ENCODE measurements at regions not wholly inside any gene's neighbourhood (a gene's known extent, or its start where the extent isn't known, plus 50 kb on each side); places are given as distances from the start of the nearest gene placed in this dataset.

GRCh38 chr18:27619906-27620305, 434.8 kb upstream of the CHST9 start:
- DNase-seq: no peak

DNA sequence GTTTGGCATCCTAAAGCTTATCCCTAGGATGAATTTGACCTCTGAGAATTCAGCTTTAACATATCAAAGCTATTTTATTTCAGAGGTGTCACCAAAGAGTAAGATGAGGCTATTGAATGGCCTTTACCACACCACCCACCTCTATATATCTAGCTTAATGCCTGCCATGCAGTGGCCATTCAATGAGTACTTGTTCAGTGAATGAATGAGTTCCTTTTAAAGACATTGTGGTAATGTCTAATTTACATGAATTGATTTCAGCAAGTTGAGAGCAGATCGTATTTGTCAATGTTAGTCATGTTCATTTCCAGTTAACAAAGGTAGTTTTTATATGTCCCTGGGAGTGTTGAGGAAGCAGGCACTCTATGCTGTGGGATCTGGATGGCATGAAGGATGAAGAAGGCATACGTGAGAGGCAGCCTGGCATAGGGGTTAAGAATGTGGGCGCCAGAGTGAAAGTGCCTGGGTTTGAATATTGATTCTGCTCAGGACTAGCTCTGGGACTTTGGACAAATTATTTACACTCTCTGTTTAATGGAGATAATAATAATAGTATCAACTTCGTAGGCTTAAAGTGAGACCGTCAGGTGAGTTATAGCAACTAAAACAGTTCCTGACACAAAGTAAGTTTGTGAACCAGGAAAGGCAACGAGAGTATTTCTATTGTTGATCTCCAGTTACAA, 434.1 kb upstream of the CHST9 start:
- no peak for DNase-seq

DNA sequence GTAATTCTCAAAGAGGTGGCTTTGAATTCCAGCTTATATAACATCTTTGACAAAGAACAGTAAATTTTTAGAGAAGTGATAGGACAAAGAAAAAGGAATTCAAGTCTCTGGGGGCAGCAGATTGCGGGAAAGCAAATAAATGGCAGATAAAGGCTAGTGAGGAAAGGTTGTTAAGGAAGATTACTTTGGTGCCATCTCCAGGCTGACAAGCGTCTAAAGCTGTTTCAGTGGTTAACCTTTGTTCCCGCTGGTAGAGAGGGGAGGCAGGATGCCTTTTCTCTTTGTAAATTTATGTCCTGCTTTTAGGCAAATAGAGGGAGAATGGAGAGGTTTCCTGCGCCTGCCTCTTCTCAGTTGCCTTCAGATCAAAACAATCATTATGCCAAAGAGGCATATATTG, 431.2 kb upstream of the CHST9 start:
- no peak for DNase-seq

DNA sequence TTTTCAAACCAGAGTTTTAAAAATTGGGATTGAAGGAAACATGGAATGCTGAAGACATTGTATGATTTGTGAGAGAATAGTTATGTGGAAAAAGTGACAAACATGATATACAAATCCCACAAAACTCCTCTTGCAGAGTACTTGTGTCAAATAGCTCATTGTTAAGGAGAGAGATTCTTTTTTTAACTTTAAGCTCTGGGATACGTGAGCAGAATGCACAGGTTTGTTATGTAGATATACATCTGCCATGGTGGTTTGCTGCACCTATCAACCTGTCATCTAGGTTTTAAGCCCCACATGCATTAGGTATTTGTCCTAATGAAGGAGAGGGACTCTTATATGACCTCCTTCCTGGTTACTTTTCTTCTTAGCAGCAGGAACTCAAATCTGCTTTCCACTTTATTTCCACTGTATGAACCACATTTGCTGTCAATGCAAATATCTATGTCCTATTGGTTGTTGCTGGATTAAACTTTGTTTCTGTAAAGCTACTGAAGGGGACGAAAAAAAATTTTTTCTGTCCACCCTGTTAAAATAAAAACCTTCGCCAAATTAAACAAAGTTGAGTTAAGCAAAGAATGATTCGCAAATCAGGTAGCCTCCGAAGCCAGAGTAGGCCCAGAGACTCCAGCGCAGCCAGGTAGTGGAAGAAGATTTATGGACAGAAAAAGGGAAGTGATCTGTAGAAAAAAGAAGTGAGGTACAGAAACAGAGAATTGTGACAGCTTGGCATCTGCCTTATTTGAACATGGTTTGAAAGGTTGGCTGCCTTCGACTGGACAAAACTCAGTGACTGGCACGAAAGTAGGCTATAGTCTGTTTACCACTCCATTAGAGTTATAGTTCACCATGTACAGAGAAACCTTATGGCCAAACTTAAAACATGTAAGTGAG, 430.1 kb upstream of the CHST9 start:
- DNase-seq: no peak

DNA sequence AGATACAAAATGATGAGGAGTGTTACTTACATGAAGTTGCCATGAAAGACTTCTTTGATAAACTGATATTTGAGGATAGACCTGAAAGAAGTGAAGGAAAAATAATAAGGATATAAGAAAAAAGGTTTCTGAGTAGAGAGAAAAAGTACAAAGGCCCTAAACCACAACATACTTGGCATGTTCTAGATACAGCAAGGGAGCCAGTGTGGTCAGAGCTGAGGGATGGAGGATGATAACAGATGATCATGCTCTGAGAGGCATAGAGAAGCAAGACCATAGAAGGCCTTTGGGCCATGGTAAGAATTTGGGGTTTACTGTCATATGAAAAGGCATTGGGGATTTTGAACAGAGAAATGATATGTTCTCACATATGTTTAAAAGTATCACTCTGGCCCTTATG, 424.1 kb upstream of the CHST9 start:
- no peak for DNase-seq

DNA sequence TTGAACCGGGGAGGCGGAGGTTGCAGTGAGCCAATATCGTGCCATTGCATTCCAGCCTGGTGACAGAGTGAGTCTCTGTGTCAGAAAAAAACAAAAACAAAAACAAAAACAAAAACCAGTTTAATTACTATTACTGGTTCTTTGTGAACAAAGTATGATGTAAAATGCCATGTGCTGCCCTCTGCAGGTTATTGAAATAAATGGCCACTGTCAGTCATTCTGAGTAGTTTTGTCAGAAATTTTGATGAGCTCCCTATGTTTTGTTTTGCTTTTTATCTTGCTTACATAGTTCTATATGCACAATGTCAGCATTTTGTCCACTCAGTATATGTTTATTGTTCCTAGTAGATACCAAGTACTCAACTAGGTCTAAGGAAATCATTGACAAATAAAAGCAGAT, 423.6 kb upstream of the CHST9 start:
- no peak for DNase-seq

DNA sequence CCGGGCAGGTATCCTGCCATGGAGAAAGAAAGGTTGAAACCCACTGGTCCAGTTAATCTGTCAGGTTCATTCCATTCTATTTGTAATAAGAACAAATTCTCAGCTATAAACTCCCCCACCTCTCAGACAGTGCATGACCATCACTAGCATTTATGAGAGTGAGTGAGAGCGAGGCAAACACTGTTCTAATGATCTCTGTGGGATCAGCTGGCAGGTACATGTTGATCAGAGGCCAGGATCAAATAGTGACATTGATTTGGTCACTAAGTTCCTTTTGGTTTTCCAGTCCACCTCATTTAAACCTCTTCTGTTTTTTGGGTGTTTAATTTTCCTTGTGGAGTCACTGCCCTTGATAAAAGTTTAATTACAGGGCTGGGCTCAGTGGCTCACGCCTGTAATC, 423.1 kb upstream of the CHST9 start:
- DNase-seq: no peak

DNA sequence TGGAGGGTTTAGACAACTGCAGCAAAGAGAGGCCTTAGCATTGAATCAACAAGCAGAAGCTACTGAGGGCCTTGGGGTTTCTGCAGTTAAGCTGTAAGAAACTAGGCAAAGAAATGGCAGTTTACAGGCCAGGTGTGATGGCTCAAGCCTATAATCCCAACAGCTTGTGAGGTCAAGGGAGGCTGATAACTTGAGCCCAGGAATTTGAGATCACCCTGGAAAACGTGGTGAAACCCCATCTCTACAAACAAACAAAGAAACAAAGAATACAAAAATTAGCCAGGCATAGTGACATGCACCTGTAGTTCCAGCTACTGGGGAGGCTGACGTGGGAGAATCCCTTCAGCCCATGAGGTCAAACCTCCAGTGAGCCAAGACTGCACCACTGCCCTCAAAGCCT, 421.6 kb upstream of the CHST9 start:
- no peak for DNase-seq

DNA sequence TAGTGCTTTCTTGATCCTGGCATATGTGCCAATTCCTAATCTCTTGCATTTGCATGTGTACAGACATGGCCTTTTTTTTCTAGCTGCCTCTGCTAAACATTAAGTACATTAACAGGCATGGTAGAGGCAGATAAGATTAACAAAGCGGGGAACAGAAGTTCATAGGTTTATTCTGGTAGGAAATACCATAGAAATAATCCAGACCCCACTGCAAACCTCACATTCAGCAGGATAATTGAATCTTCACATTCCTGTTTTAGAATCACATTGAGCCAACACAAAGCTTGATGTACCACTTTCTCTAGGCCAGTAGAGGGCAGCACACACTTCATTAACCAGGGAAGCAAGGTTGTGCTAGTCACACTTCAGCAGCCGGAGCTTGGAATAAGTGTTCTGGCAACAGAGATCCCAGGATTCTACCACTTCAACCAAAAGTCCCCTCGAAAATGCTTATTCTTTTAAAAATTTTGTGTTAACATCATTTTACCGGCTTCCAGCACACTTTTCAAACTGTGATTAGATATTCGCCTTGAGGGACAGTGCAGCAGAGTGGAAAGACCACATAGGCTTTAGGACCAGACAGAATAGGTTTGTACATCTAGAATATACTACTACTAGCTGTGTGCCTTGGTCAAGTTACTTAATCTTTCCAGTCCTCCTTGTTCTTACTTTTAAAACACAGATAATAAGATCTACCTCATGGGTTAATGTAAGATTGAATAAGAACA, 420.2 kb upstream of the CHST9 start:
- DNase-seq: peak; percentile 72

DNA sequence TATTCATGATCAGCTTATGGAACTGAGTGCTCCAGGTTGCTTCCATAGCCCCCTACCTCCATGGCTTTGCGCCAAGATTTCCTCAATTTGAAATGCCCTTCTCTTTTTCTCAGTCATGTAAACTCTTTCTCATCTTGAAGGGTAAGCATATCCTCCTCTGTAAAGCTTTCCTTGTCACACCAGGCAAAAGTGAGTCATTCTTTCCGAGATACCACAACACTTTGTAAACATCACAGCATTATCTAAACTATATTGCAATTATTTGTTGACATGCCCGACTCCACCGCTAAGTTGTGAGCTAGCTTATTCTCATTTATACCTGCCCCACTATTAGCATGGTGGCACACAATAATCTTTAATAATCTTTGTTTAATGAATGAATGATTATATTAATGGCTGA, 419.5 kb upstream of the CHST9 start:
- no peak for DNase-seq

DNA sequence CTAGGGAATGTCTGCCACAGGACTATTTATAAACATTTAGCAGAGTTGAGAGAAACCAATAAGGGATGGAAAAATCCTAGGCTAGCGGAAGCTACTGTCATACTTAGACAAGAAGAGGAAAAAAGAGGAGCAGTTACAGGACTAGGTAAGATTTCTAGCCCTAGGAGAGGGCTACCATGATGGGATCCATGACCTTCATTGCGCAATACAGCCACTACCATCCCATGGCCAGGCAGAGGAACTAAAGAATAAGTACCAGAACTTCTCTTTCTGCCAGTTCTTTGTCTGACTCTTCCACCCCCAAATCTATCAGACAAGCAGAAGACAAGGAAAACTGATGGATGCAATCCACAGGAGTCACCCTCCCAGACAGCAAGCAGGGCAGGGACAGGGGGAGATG, 417.0 kb upstream of the CHST9 start:
- DNase-seq: no peak

- DNase-seq: no peak
These were observed 415.1 kb upstream of the CHST9 start for GRCh38 chr18:27600245-27600644.

GRCh38 chr18:27599202-27599829, 414.2 kb upstream of the CHST9 start:
- peak; percentile 24 for DNase-seq

GRCh38 chr18:27595113-27595838, 410.2 kb upstream of the CHST9 start:
- DNase-seq: peak; percentile 9

DNA sequence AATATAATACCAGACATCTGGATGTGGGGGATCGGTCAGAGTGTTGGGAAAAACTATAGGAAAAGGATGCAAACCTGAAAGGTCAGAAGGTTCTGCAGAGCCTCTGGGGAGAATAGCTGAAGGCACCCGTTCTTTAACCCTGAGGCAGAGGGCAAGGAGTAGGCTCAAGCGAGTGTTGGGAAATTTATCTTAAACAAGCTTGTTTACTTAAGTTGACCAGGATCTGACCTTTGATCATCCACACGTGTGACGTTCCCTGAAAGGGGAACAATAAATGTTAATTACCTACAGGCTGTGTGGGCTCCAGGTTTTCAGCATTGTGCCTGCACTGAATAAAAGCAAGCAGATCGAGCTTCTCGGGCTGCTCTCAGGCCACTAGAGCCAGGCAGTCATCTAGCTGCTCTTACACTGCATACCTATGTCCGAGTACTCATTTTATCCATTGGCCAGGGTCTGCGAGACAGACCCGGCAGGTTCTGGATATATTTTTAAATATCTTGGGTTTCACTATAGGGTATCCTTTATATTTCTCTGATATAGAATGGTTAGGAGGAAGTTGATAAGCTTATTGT, 400.6 kb upstream of the CHST9 start:
- no peak for DNase-seq

DNA sequence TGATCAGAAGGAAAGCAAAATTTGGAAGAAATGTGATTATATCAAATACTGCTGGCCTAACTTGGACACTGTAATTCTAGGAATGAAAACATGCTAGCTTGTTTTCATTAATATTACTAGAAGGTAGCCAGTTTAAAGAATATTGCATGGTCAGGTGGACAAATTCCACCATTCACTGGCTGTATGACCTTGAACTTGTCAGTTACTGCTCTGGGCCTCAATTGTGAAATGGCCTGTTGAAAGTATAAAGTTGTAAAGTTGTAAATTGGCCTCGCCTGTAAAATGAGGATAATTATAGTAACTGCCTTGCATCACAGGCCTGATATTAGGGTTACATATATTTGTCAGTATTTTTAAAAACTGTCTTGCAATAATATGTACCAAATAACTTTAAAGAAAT, 398.4 kb upstream of the CHST9 start:
- no peak for DNase-seq

GRCh38 chr18:27582760-27583412, 397.8 kb upstream of the CHST9 start:
- DNase-seq: no peak

DNA sequence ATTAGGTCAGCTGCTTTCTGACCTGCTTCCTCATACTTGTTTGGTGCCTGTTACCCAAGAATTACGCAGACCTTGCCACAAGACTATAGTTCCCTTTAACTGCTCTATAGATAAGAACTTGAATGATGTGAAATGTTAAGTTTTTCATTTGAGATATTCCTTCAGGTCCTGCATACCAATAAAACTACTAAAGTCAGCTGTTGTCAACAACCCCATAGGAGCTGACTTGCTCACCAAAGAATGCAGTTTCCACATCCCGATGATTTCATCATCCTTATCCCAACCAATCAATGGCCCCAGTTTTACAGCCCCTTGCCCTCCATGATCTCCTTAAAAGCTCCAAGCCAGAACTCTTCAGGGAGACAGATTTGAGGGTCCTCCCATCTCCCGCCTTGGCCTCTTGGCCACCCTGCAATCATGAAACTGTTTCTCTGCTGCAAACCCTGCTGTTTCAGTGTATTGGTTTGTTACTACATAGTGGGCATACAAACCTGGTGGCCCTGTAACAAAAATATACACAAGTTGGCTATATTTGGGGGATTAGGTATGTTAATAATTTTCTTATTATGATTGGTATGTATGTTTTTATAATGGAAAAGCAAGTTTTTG, 396.3 kb upstream of the CHST9 start:
- no peak for DNase-seq

GRCh38 chr18:27579364-27579763, 394.3 kb upstream of the CHST9 start:
- DNase-seq: no peak

GRCh38 chr18:27577752-27578151, 392.6 kb upstream of the CHST9 start:
- no peak for DNase-seq

DNA sequence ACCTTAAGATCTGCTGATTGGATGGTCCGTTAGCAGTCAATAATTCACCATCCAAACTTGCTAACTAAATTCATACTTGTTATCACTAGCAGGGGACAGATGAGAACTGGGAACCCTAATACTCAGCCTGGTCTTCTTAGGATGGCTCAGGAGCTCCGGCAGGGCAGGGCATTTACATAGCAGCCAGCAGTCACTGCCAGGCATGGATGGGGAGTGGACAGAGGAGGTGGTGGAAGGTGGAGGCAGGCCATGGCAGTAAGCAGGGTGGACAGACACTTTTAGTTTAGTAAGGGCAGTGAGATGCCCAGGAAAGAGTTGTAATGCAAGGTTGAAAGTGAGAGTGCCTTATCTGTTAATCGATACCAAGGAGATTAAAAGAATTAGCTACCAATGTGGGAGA, 392.2 kb upstream of the CHST9 start:
- DNase-seq: no peak

Data from hindlimb muscle (tissue), 1 donor.